ENCODE measurements at regions not wholly inside any gene's neighbourhood (a gene's known extent, or its start where the extent isn't known, plus 50 kb on each side); places are given as distances from the start of the nearest gene placed in this dataset.

DNA sequence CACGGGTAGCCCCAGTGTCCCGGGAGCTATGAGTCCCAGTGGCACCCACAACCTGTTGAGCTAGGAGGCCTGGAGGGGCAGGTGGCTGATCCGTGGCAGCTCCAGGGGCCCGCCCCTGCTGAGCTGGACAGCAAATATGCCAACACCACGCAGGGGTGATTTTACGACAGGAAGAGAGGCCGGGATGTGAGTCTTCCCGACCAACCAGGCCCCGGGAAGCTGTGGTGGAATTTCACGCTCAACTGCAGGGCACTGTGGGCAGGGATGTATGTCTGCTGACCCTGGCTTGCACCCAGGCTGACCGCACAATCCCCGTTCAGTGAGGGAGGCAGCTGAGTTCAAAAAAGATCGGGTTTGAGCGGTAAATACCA is 183.9 kb downstream of the ERMARD start:
- H3K56ac ChIP-seq (replicated peaks; ENCODE audit: insufficient read length, low read depth, low read length), result no peak overlapping the region
- H2BK20ac ChIP-seq (ENCODE audit: low read length), result no peak overlapping the region
- no peak overlapping the region for H4K8ac ChIP-seq (ENCODE audit: extremely low read depth, insufficient read depth, low read length)
- no peak overlapping the region for H3K14ac ChIP-seq (ENCODE audit: insufficient read length)
- H2BK12ac ChIP-seq (ENCODE audit: low read depth, low read length), result no peak overlapping the region
- CTCF ChIA-PET (ENCODE audit: partially characterized antibody), result interaction anchor here (1.6 to 2.6 kb wide), 2 partner anchors 104 to 158 kb away, joined by 3 to 7 read pairs; no protein-coding TSS in a partner anchor
- H3K9me3 ChIP-seq (ENCODE audit: insufficient read depth in 2 of 2, low read depth in 1 of 2, low read length in 1 of 2), result no peaks in the 10 kb centered on the region
- H3K36me3 ChIP-seq (ENCODE audit: control insufficient read depth in 2 of 4, insufficient read depth in 4 of 4, low read length in 3 of 4), result no peaks in the 10 kb centered on the region
- no peak overlapping the region for H3K9ac ChIP-seq (replicated peaks in 1 of 4; ENCODE audit: extremely low read depth in 1 of 4, low read depth in 3 of 4, low read length in 3 of 4)
- peaks cover 0 to 40% (median 12%) of the 10 kb centered on the region in 4 experiments; a peak in 6 of 7 replicates for H3K27me3 ChIP-seq (replicated peaks in 1 of 4; ENCODE audit: control insufficient read depth in 3 of 4, extremely low read depth in 1 of 4, insufficient read depth in 3 of 4, low read length in 3 of 4)
- no peak overlapping the region for H2AFZ ChIP-seq (ENCODE audit: low read length)
- H3K4me3 ChIP-seq (ENCODE audit: extremely low read depth in 1 of 4, insufficient read depth in 2 of 4, low read depth in 3 of 4, low read length in 4 of 4), result no peak overlapping the region
- H4K91ac ChIP-seq (replicated peaks; ENCODE audit: insufficient read length, low read length), result no peak overlapping the region
- H2BK15ac ChIP-seq (ENCODE audit: low read length), result no peak overlapping the region
- DNase-seq (ENCODE audit: low read depth in 1 of 2, low spot score in 2 of 2) (no peak), FAIRE-seq (no peak)
- no peaks in the 10 kb centered on the region for H3K79me2 ChIP-seq (ENCODE audit: control insufficient read depth in 1 of 2, insufficient read depth in 2 of 2, low read length in 2 of 2)
- no peak overlapping the region for H2AK5ac ChIP-seq (ENCODE audit: low read depth, low read length)
- no peak overlapping the region for H4K5ac ChIP-seq (ENCODE audit: insufficient read length, low read depth, low read length)
- H3K4me1 ChIP-seq (replicated peaks in 1 of 4; ENCODE audit: control insufficient read depth in 3 of 4, insufficient read depth in 4 of 4, low read length in 3 of 4), result peaks cover 0 to 21% (median 12%) of the 10 kb centered on the region in 4 experiments; a peak in 6 of 7 replicates
- no peaks in the 10 kb centered on the region for H3K23me2 ChIP-seq (ENCODE audit: low read depth, low read length)
- H3K27ac ChIP-seq (ENCODE audit: low read depth, low read length), result no peak overlapping the region
- H2BK5ac ChIP-seq (ENCODE audit: low read depth, low read length), result no peak overlapping the region
- H3K79me1 ChIP-seq (ENCODE audit: low read depth, low read length), result no peaks in the 10 kb centered on the region
- H3K4ac ChIP-seq (replicated peaks; ENCODE audit: insufficient read length, low read depth, low read length), result no peak overlapping the region
- TF ChIP-seq PHF8 (conservative IDR thresholded peaks at IDR 0.05; ENCODE audit: low read depth, low read length), result no peak
- TF ChIP-seq CBX5 (IDR thresholded peaks at IDR 0.05; ENCODE audit: low read depth, low read length), result no peak
- no peak for TF ChIP-seq MAX (IDR thresholded peaks at IDR 0.05)
- no peak for TF ChIP-seq BACH1 (IDR thresholded peaks at IDR 0.05; ENCODE audit: low read length)
- no peak for TF ChIP-seq BCL11A (IDR thresholded peaks at IDR 0.05; ENCODE audit: low read depth in 2 of 2, low read length in 2 of 2)
- no peak for TF ChIP-seq RFX5 (IDR thresholded peaks at IDR 0.05; ENCODE audit: borderline replicate concordance, low read depth, low read length)
- 89% methylated on average over 14 of the region's 14 CpGs; no CpG with 5 or more reads in 1 of the 2 experiments for WGBS, 2 experiments (ENCODE audit: extremely low coverage in 1 of 2, insufficient coverage in 1 of 2, insufficient read length in 1 of 2, insufficient replicate concordance in 2 of 2, low coverage in 1 of 2, low lambda C conversion rate in 2 of 2, missing lambda C conversion rate in 1 of 2)
- POLR2A ChIA-PET (ENCODE audit: partially characterized antibody), result no interaction called here
- H4K20me1 ChIP-seq (replicated peaks in 1 of 2; ENCODE audit: control insufficient read depth in 1 of 2, insufficient read depth in 2 of 2, low read length in 2 of 2), result peaks cover 0 to 2% of the 10 kb centered on the region in 2 experiments
- no peak overlapping the region for H3K23ac ChIP-seq (ENCODE audit: insufficient read length)
- H3K18ac ChIP-seq (ENCODE audit: extremely low read depth, low read length), result no peak overlapping the region
- H2BK120ac ChIP-seq (replicated peaks; ENCODE audit: low read depth, low read length), result no peak overlapping the region
- H3K4me2 ChIP-seq (ENCODE audit: insufficient read depth in 1 of 2, low read depth in 2 of 2, low read length in 2 of 2), result no peak overlapping the region

Data from H1 (cell line).